ENCODE measurements at regions not wholly inside any gene's neighbourhood (a gene's known extent, or its start where the extent isn't known, plus 50 kb on each side); places are given as distances from the start of the nearest gene placed in this dataset.

GRCh38 chr10:94107191-94107590 is 113.5 kb downstream of the PLCE1 start:
- H3K36me3 Mint-ChIP-seq (ENCODE audit: low read depth) = no peaks in the 10 kb centered on the region
- no peak for TF ChIP-seq CTCF (IDR thresholded peaks at IDR 0.05)

GRCh38 chr10:94108200-94108599 is 114.5 kb downstream of the PLCE1 start:
- no peak for DNase-seq (ENCODE audit: low spot score)
- Mint-ChIP-seq H3K4me3 (ENCODE audit: unreplicated experiment) (no peak overlapping the region), H3K4me1 (ENCODE audit: low read depth) (peaks cover 64% of the 10 kb centered on the region), H3K27ac (ENCODE audit: unreplicated experiment) (no peak overlapping the region), H3K36me3 (ENCODE audit: low read depth) (no peaks in the 10 kb centered on the region), H3K9me3 (ENCODE audit: low read depth) (no peaks in the 10 kb centered on the region), H3K27me3 (ENCODE audit: low read depth) (no peaks in the 10 kb centered on the region)
- TF ChIP-seq CTCF (IDR thresholded peaks at IDR 0.05) = no peak

More at GRCh38 chr10:94107191-94107590, 113.5 kb downstream of the PLCE1 start:
- H3K4me1 Mint-ChIP-seq (ENCODE audit: low read depth) = peaks cover 65% of the 10 kb centered on the region
- H3K27ac Mint-ChIP-seq (ENCODE audit: unreplicated experiment) = no peak overlapping the region
- DNase-seq (ENCODE audit: low spot score) = no peak
- H3K4me3 Mint-ChIP-seq (ENCODE audit: unreplicated experiment) = no peak overlapping the region
- no peaks in the 10 kb centered on the region for H3K9me3 Mint-ChIP-seq (ENCODE audit: low read depth)
- no peaks in the 10 kb centered on the region for H3K27me3 Mint-ChIP-seq (ENCODE audit: low read depth)

- H3K27me3 Mint-ChIP-seq (ENCODE audit: low read depth) = no peaks in the 10 kb centered on the region
- H3K9me3 Mint-ChIP-seq (ENCODE audit: low read depth) = peaks cover 5% of the 10 kb centered on the region
- H3K36me3 Mint-ChIP-seq (ENCODE audit: low read depth) = peaks cover 2% of the 10 kb centered on the region
- peaks cover 43% of the 10 kb centered on the region for H3K4me1 Mint-ChIP-seq (ENCODE audit: low read depth)
- no peak for TF ChIP-seq CTCF (IDR thresholded peaks at IDR 0.05)
- no peak for DNase-seq (ENCODE audit: low spot score)
- no peak overlapping the region for H3K4me3 Mint-ChIP-seq (ENCODE audit: unreplicated experiment)
- peak overlapping the region; percentile 57 for H3K27ac Mint-ChIP-seq (ENCODE audit: unreplicated experiment)
These were observed 117.6 kb downstream of the PLCE1 start for GRCh38 chr10:94111367-94111766.

- peaks cover 38% of the 10 kb centered on the region for H3K4me1 Mint-ChIP-seq (ENCODE audit: low read depth)
- H3K27me3 Mint-ChIP-seq (ENCODE audit: low read depth) = no peaks in the 10 kb centered on the region
- H3K4me3 Mint-ChIP-seq (ENCODE audit: unreplicated experiment) = no peak overlapping the region
- DNase-seq (ENCODE audit: low spot score) = no peak
- H3K9me3 Mint-ChIP-seq (ENCODE audit: low read depth) = peaks cover 5% of the 10 kb centered on the region
- no peak overlapping the region for H3K27ac Mint-ChIP-seq (ENCODE audit: unreplicated experiment)
- H3K36me3 Mint-ChIP-seq (ENCODE audit: low read depth) = peaks cover 3% of the 10 kb centered on the region
- TF ChIP-seq CTCF (IDR thresholded peaks at IDR 0.05) = no peak
These were observed 118.6 kb downstream of the PLCE1 start for GRCh38 chr10:94112321-94112720.

GRCh38 chr10:94115725-94116124 is 122.0 kb downstream of the PLCE1 start:
- TF ChIP-seq CTCF (IDR thresholded peaks at IDR 0.05) = no peak
- Mint-ChIP-seq H3K4me3 (ENCODE audit: unreplicated experiment) (no peak overlapping the region), H3K9me3 (ENCODE audit: low read depth) (peaks cover 8% of the 10 kb centered on the region), H3K27me3 (ENCODE audit: low read depth) (no peaks in the 10 kb centered on the region), H3K27ac (ENCODE audit: unreplicated experiment) (no peak overlapping the region), H3K4me1 (ENCODE audit: low read depth) (peaks cover 27% of the 10 kb centered on the region), H3K36me3 (ENCODE audit: low read depth) (peaks cover 3% of the 10 kb centered on the region)
- DNase-seq (ENCODE audit: low spot score) = no peak
